HCT116 (cell line): ENCODE measurements at regions not wholly inside any gene's neighbourhood (a gene's known extent, or its start where the extent isn't known, plus 50 kb on each side); places are given as distances from the start of the nearest gene placed in this dataset.

Experiments used
- ATAC-seq: fragments of 200-7000 bp; cut with Tn5 transposase; 2 replicates; pipeline ENCODE4 v1.9.1; 2020; ENCODE audit warnings: mild to moderate bottlenecking, moderate library complexity
- BruUV-seq: library from RNA; stranded (reverse); fragments of 400-500 nt; replicated peaks from 2 replicates; lab custom pipeline; 2021; lab: Mats Ljungman, UMichigan
- CTCF ChIA-PET: fragments of 300-600 bp; sonication (Branson Sonifier 250); formaldehyde crosslinking; loops from one replicate; lab custom pipeline; 2021; ENCODE audit warnings: antibody characterized with exemption; lab: Charles Lee
- POLR2A ChIA-PET: fragments of 300-600, 350-600 bp; sonication (Branson Sonifier 250); formaldehyde crosslinking; loops from one replicate; lab custom pipeline; 2021; ENCODE audit warnings: antibody characterized with exemption; lab: Charles Lee
- RAD21 ChIA-PET, 2 experiments: fragments of 300-600 bp; sonication (Branson Sonifier 250); formaldehyde crosslinking; loops; one replicate each; lab custom pipeline; 2023; ENCODE audit warnings: low total read pairs in 2 of 2; ENCODE audit not compliant: uncharacterized antibody in 2 of 2, unreplicated experiment in 2 of 2, low non-redundant PET in 1 of 2; lab: Charles Lee
- DNase-seq: peaks from one replicate; pipeline ENCODE4 v3.0.0-alpha.2; 2010; ENCODE audit warnings: low read depth, low spot score
- H2AFZ ChIP-seq: fragments of 200-600 bp; shearing (Covaris generic), sonication (generic); 2 replicates; pipeline ENCODE4 v1.6.1; 2017; ENCODE audit warnings: low read depth, mixed run types, mixed read lengths, antibody characterized with exemption, low read length; ENCODE audit not compliant: poor library complexity, severe bottlenecking
- H3K27ac ChIP-seq: 2 replicates; pipeline ENCODE4 v1.5.1; 2012; ENCODE audit warnings: low read depth, low read length
- H3K27me3 ChIP-seq: fragments of 200-600 bp; sonication (generic); 2 replicates; pipeline ENCODE4 v1.6.1; 2016; ENCODE audit warnings: mixed run types, low read length, mixed read lengths; ENCODE audit not compliant: insufficient read depth
- H3K36me3 ChIP-seq, 2 experiments: fragments of 200-500 bp in 1 of 2; fragments of 200-600 bp in 1 of 2; sonication (Bioruptor generic) in 1 of 2; sonication (generic) in 1 of 2; 2 replicates each; pipeline versions ENCODE4 v1.5.1 to v1.6.1; 2014 to 2016; ENCODE audit warnings: low read length in 2 of 2, inconsistent platforms in 1 of 2, mixed read lengths in 1 of 2, mixed run types in 1 of 2; ENCODE audit not compliant: insufficient read depth in 2 of 2, control insufficient read depth in 1 of 2
- H3K4me1 ChIP-seq, 2 experiments: fragments of 200-600 bp in 1 of 2; sonication (generic) in 1 of 2; 2 replicates each; pipeline versions ENCODE4 v1.5.1 to v1.6.1; 2012 to 2017; ENCODE audit warnings: low read length in 2 of 2, inconsistent platforms in 1 of 2, mild to moderate bottlenecking in 1 of 2, mixed read lengths in 1 of 2, mixed run types in 1 of 2, moderate library complexity in 1 of 2; ENCODE audit not compliant: insufficient read depth in 2 of 2, control insufficient read depth in 1 of 2
- H3K4me2 ChIP-seq: fragments of 200-600 bp; sonication (generic); 2 replicates; pipeline ENCODE4 v1.6.1; 2017; ENCODE audit warnings: mixed run types, low read length, mixed read lengths
- H3K4me3 ChIP-seq, 2 experiments: fragments of 200-600 bp in 1 of 2; sonication (generic) in 1 of 2; replicated peaks in 1 of 2; 2 replicates each; pipeline ENCODE4 v1.5.1; 2011 to 2016; ENCODE audit warnings: low read length in 2 of 2, control low read depth in 1 of 2, low read depth in 1 of 2, mild to moderate bottlenecking in 1 of 2, mixed read lengths in 1 of 2, mixed run types in 1 of 2
- H3K79me2 ChIP-seq: fragments of 200-600 bp; sonication (generic); 2 replicates; pipeline ENCODE4 v1.6.1; 2017; ENCODE audit warnings: mild to moderate bottlenecking, mixed run types, low read length, moderate library complexity, mixed read lengths; ENCODE audit not compliant: insufficient read depth
- H3K9ac ChIP-seq: fragments of 200-600 bp; sonication (generic); 2 replicates; pipeline ENCODE4 v1.6.1; 2016; ENCODE audit warnings: low read length, mixed read lengths
- H3K9me2 ChIP-seq: fragments of 200-600 bp; sonication (generic), shearing (Covaris generic); 2 replicates; pipeline ENCODE4 v1.6.1; 2017; ENCODE audit warnings: mixed run types, mild to moderate bottlenecking, moderate library complexity; ENCODE audit not compliant: insufficient read depth
- H3K9me3 ChIP-seq, 2 experiments: fragments of 200-500 bp in 1 of 2; fragments of 200-600 bp in 1 of 2; sonication (Bioruptor generic) in 1 of 2; sonication (generic) in 1 of 2; 2 replicates each; pipeline ENCODE4 v1.6.1; 2014 to 2017; ENCODE audit warnings: low read length in 2 of 2, mixed read lengths in 2 of 2, inconsistent platforms in 1 of 2, low read depth in 1 of 2, mild to moderate bottlenecking in 1 of 2, mixed run types in 1 of 2, moderate library complexity in 1 of 2; ENCODE audit not compliant: control insufficient read depth in 1 of 2, insufficient read depth in 1 of 2
- H4K20me1 ChIP-seq: fragments of 200-600 bp; sonication (generic), shearing (Covaris generic); 2 replicates; pipeline ENCODE4 v1.6.1; 2017; ENCODE audit warnings: mixed run types, mild to moderate bottlenecking, moderate library complexity; ENCODE audit not compliant: insufficient read depth
- CBX3 ChIP-seq: IDR thresholded peaks from 2 replicates; pipeline ENCODE4 v1.6.1; 2012; ENCODE audit warnings: low read depth
- CEBPB ChIP-seq: IDR thresholded peaks from 2 replicates; pipeline ENCODE4 v1.6.1; 2012; ENCODE audit warnings: low read depth
- CTCF ChIP-seq, 3 experiments: fragments of 200-600 bp in 1 of 3; sonication (generic) in 1 of 3; IDR thresholded peaks in 2 of 3; conservative IDR thresholded peaks in 1 of 3; 2 replicates each; pipeline ENCODE4 v1.5.1; 2012 to 2017; ENCODE audit warnings: low read depth in 2 of 3, low read length in 2 of 3, antibody characterized with exemption in 1 of 3, borderline replicate concordance in 1 of 3, control low read depth in 1 of 3, mild to moderate bottlenecking in 1 of 3, mixed read lengths in 1 of 3, mixed run types in 1 of 3, moderate library complexity in 1 of 3; ENCODE audit not compliant: insufficient read depth in 1 of 3
- EGR1 ChIP-seq: IDR thresholded peaks from 2 replicates; pipeline ENCODE4 v1.6.1; 2012; ENCODE audit warnings: low read depth
- JUND ChIP-seq: IDR thresholded peaks from 2 replicates; pipeline ENCODE4 v1.6.1; 2012
- MAX ChIP-seq: IDR thresholded peaks from 2 replicates; pipeline ENCODE4 v1.6.1; 2012
- POLR2A ChIP-seq: IDR thresholded peaks from 2 replicates; pipeline ENCODE4 v1.7.0; 2011; ENCODE audit warnings: borderline replicate concordance; ENCODE audit not compliant: insufficient read depth, insufficient read length; ENCODE audit errors: extremely low read depth
- SRF ChIP-seq: IDR thresholded peaks from 2 replicates; pipeline ENCODE4 v1.6.1; 2012; ENCODE audit warnings: low read depth
- YY1 ChIP-seq: IDR thresholded peaks from 2 replicates; pipeline ENCODE4 v1.6.1; 2011; ENCODE audit warnings: low read length, low read depth, moderate library complexity, mild to moderate bottlenecking; ENCODE audit not compliant: insufficient replicate concordance; ENCODE audit errors: extremely low read depth
- ZFX ChIP-seq: fragments of 450-650 bp; IDR thresholded peaks from 2 replicates; pipeline ENCODE4 v1.6.1; 2017
- intact Hi-C: fragments of 100-400 bp; cut with micrococcal nuclease; formaldehyde crosslinking; loops from 2 replicates; pipeline ENCODE4 v1.10.0; 2022
- TF ChIP-seq, protein P1 (sequence below): IDR thresholded peaks from 2 replicates; pipeline ENCODE4 v1.6.1; 2012; ENCODE audit warnings: low read depth

GRCh38 chrY:12292542-12292941 lies 408.5 kb upstream of the USP9Y start:
- ChIA-PET POLR2A (no interaction called here), RAD21 (no interaction called here), CTCF (no interaction called here)
- Histone ChIP-seq H3K4me2 (no peak overlapping the region), H3K4me3 (no peak overlapping the region), H3K4me1 (no peaks in the 10 kb centered on the region), H2AFZ (no peak overlapping the region), H3K27me3 (no peaks in the 10 kb centered on the region), H3K9me3 (no peaks in the 10 kb centered on the region), H3K9me2 (no peaks in the 10 kb centered on the region), H4K20me1 (no peaks in the 10 kb centered on the region), H3K79me2 (no peaks in the 10 kb centered on the region), H3K9ac (no peak overlapping the region), H3K27ac (no peak overlapping the region), H3K36me3 (no peaks in the 10 kb centered on the region)
- intact Hi-C loops, result no loop called here
- no peak for ATAC-seq
- no TSS peak for BruUV-seq
- no peak for DNase-seq
- TF ChIP-seq MAX (no peak), CTCF (IDR thresholded peaks at IDR 0.05 in 2 of 3, conservative IDR thresholded peaks at IDR 0.05 in 1 of 3; ENCODE audit: borderline replicate concordance in 1 of 3, insufficient read depth in 1 of 3, low read depth in 2 of 3, low read length in 2 of 3) (no peak), JUND (no peak), SRF (no peak), POLR2A (no peak), CEBPB (no peak), EGR1 (no peak), CBX3 (no peak), YY1 (no peak), ZFX (no peak)
- TF ChIP-seq, protein P1, sequence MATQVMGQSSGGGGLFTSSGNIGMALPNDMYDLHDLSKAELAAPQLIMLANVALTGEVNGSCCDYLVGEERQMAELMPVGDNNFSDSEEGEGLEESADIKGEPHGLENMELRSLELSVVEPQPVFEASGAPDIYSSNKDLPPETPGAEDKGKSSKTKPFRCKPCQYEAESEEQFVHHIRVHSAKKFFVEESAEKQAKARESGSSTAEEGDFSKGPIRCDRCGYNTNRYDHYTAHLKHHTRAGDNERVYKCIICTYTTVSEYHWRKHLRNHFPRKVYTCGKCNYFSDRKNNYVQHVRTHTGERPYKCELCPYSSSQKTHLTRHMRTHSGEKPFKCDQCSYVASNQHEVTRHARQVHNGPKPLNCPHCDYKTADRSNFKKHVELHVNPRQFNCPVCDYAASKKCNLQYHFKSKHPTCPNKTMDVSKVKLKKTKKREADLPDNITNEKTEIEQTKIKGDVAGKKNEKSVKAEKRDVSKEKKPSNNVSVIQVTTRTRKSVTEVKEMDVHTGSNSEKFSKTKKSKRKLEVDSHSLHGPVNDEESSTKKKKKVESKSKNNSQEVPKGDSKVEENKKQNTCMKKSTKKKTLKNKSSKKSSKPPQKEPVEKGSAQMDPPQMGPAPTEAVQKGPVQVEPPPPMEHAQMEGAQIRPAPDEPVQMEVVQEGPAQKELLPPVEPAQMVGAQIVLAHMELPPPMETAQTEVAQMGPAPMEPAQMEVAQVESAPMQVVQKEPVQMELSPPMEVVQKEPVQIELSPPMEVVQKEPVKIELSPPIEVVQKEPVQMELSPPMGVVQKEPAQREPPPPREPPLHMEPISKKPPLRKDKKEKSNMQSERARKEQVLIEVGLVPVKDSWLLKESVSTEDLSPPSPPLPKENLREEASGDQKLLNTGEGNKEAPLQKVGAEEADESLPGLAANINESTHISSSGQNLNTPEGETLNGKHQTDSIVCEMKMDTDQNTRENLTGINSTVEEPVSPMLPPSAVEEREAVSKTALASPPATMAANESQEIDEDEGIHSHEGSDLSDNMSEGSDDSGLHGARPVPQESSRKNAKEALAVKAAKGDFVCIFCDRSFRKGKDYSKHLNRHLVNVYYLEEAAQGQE, result no peak
